ENCODE measurements at regions not wholly inside any gene's neighbourhood (a gene's known extent, or its start where the extent isn't known, plus 50 kb on each side); places are given as distances from the start of the nearest gene placed in this dataset.
"Not testable (repeated sequence)": the region's sequence is repeated elsewhere in the genome, so short reads cannot be mapped to it uniquely, and the experiment has no call there.

DNA sequence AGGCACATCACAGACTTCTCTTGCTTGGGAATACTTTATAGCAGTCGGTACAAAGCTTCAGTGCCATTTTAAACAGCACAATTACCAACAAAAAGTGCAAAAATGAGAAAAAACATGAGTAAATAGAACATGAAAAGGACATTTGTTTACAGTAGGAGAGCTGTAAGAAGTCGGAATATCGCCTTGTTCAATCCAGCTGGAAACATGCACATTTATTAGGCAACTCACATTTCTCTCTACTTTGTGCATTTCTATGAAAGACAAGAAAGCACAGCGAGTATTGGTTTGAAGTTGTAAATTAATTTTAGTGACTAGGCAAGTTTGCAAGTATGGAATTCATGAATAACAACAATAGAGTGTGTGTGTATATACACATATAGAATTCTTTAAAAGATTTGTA is 484.7 kb downstream of the DACH1 start:
- no peak for DNase-seq

GRCh38 chr13:71380191-71380590 is 486.8 kb downstream of the DACH1 start:
- no peak for DNase-seq

DNA sequence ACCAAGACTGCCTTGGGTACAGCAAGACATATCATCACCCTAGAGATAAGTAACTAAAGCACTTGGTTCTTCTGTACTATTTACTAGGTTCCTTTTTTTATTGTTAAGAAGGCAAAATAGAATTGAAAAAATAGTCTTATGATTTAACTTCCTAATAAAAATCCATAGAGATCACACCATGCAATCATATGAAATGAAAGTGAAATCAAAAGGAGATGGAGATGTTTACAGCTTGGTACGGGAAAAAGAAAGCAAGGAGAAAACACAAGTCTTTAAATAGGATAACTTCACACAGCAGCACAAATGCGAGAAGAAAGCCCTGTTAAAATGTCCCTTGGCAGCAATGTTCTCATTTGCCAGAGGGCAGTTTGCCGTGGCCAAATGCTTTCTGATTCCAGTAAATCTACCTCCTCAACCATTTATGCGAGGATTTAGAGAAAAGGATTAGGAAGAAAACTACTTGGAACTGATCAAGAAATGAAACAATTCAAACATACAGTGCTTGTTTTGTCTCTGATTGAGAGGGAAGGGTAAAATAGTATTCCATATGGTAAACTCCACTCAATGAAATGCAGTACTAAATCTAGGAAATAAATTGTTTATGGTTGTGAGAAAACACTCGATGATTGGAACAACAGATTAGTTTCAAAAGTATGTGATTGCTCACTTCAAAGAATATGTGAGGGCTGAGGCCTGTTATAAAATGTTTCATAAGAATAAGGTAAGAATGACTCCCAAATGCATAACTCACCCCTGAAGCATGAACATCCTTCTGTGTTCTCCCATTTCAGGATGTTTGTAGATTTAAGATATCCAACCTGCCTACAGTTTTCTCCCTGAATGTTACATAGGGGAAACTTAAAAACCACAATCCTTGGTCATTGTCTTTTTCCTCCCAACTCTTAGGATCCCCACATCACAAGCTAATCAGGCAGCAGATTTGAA is 487.8 kb downstream of the DACH1 start:
- DNase-seq, result no peak

GRCh38 chr13:71374471-71375049 is 492.4 kb downstream of the DACH1 start:
- DNase-seq, result no peak

GRCh38 chr13:71368336-71368735 is 498.7 kb downstream of the DACH1 start:
- DNase-seq, result no peak

DNA sequence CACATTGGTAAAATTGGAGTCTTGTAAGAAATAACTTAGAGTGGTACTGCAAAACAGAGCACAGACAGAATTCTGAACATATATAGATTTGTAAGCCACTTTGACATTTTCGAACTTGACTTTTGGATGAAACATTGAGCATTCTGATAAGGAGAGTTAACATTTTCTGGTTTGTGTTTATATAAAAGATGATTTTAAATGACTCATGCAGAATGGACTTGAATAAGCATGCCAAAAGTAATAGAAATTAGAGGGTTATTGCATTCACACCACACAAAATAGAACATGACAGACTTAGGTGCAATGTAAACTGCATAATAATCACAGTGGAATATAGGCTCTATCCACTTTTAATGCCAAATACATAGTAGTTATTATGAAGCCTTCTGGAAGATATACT is 507.0 kb downstream of the DACH1 start:
- no peak for DNase-seq

GRCh38 chr13:71359641-71360040 is 507.4 kb downstream of the DACH1 start:
- DNase-seq, result no peak

GRCh38 chr13:71358218-71358617 is 508.8 kb downstream of the DACH1 start:
- DNase-seq, result no peak

DNA sequence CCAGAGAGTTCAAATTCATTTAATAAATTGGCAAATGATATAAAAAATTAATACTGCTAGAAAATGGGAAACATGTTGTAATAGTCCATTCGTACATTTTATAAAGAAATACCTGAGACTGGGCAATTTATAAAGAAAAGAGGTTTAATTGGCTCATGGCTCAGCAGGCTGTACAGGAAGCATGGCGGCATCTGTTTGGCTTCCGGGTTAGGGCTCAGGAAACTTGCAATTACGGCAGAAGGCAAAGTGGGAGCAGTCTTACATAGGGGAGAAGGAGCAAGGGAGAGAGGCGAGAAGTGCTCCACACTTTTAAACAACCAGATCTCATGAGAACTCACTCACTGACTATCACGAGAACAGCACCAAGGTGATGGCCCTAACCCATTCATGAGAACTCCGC is 512.0 kb downstream of the DACH1 start:
- DNase-seq, result no peak

DNA sequence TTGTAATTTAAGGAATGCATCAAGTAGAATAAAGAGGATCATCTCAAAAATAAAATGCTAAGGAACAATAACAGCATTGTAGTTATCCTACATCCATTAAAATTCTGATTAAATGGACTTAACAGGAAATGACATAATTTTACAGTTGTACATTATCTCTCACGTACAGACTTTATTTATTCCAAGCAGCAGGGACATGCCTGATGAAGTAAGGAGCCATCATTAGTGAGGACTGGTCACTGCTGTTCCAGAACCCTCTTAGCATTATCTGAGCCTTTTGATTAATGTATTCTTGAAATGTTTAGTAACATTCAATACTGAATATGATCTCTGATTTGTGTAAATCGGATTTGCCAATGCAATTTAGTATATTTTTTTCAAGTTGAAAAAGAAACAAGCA is 516.1 kb downstream of the DACH1 start:
- DNase-seq, result no peak

GRCh38 chr13:71345856-71346255 is 521.1 kb downstream of the DACH1 start:
- DNase-seq, result not testable (repeated sequence)

GRCh38 chr13:71339736-71340135 is 527.3 kb downstream of the DACH1 start:
- no peak for DNase-seq

- DNase-seq, result no peak
Observed at GRCh38 chr13:71339005-71339404, 528.0 kb downstream of the DACH1 start.

DNA sequence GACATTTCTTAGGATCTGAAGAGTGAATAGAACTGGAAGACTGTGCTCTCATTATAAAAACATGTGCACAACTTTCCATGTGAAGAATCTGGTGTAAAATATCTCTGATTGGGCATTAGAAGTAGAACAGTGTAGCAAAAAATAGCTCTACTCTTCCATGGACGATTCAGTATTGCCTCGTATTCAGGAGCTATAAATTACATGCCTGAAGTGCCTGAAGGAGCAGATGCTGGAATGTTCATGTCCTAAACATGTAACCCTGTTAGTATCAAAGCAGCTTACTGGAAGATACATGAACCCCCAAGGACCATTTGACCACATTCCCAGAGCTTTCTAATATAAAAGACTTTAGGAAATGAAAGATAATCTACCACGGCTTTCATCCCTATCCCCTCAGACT is 528.9 kb downstream of the DACH1 start:
- DNase-seq, result no peak

GRCh38 chr13:71327266-71327665 is 539.7 kb downstream of the DACH1 start:
- no peak for DNase-seq

GRCh38 chr13:71325556-71325955 is 541.4 kb downstream of the DACH1 start:
- DNase-seq, result no peak

GRCh38 chr13:71323266-71323665 is 543.7 kb downstream of the DACH1 start:
- no peak for DNase-seq

- no peak for DNase-seq
Observed at GRCh38 chr13:71320452-71320851, 546.6 kb downstream of the DACH1 start.

DNA sequence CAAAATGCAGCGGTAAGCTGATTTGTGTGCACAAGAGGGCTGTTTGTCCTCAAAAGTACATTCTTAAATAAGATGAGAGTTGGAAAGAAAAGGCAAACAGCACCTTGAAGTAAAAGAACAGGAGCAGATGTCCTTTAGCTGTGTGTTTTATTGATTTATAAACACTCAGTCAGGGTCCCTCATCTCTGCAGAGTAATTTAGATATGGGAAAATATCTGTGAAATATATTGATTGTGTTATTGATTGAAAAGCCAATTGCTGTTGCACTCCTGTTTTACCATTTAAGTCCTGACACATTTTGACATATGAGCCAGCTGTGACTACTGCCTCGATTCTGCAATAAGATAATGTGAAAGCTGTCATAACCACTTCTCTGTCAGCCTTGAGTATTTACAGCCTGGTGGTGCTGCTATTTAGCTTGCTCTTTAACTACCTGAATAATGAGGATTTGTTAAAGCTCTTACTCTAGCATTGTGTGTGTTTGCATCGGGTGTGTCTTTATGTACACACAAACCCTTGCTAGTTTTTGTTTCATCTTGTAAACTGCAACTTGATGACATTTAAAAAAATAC is 550.1 kb downstream of the DACH1 start:
- DNase-seq, result no peak

GRCh38 chr13:71312923-71313322 is 554.1 kb downstream of the DACH1 start:
- no peak for DNase-seq

- no peak for DNase-seq
Observed at GRCh38 chr13:71309905-71310304, 557.1 kb downstream of the DACH1 start.

DNA sequence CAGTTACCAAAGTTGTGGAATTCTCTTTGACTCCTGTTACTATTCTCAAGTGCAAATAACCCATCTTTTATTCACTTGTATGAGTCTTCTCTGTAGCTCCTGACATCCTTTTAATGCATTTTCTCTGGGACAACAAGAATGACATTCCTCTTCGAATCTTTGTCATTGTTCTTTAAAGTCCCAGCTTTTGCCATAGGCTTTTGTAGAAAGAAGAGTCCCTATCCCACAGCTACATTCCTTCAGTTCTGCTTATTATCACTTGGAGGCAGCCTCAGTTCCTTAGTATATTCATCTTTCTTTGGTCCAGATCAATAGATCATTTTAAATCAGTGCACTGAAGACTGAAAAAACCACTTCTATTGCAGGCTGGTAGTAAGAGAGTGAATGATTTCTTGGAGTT is 560.2 kb downstream of the DACH1 start:
- no peak for DNase-seq

DNA sequence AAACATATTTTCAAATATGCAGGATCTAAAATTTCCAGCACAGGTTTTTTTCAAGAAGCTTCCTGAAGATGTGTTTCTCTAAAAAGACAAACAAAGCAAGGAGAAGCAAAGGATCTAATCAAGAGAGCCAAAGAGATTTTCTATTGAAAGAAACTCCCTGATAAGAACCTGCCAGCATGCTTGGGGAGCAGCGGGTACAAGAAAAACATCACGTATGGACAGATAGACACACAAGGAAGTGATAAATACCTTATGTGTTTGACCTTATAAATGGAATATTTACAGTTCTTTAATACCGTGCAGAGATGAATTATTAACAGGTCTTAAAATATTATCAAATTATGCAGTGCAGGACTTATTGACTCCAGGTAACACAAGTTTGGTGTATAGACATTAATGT is 562.1 kb downstream of the DACH1 start:
- DNase-seq, result no peak

- no peak for DNase-seq
Observed at GRCh38 chr13:71303144-71303543, 563.9 kb downstream of the DACH1 start.

Measured in activated CD8-positive, alpha-beta memory T cell treated with anti-CD3 and anti-CD28 coated beads, Interleukin-2, amount 50 U/mL, for 4 hours (primary cell).